ENCODE measurements at regions not wholly inside any gene's neighbourhood (a gene's known extent, or its start where the extent isn't known, plus 50 kb on each side); places are given as distances from the start of the nearest gene placed in this dataset.

- TF ChIP-seq CTCF (IDR thresholded peaks at IDR 0.05 in 4 of 5, conservative IDR thresholded peaks at IDR 0.05 in 1 of 5) (no peak), POLR2A (IDR thresholded peaks at IDR 0.05) (no peak)
Measured at GRCh38 chr6:108767418-108768165, 80.6 kb upstream of the ARMC2 start.
